ENCODE measurements at regions not wholly inside any gene's neighbourhood (a gene's known extent, or its start where the extent isn't known, plus 50 kb on each side); places are given as distances from the start of the nearest gene placed in this dataset.

DNA sequence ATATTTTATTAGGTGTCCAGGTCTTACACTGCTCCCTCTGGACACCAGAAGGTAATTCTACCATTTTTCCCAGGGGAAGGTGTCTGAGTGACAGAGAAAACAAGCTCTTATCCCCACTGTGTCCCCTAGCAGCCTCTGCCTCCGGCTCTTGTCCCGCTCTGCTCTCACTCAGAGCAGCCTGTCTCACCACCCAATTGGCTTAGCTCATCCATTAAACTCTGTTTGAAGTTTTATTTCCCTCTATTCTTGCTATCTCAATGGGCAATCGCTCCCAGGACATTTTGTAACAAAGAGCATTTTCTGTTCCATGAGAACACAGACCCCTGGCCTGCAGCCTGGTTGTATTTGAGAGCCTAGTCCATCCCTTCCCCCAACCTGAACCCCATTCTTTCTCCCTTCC, 90.6 kb upstream of the LDAH start:
- no peak for DNase-seq

DNA sequence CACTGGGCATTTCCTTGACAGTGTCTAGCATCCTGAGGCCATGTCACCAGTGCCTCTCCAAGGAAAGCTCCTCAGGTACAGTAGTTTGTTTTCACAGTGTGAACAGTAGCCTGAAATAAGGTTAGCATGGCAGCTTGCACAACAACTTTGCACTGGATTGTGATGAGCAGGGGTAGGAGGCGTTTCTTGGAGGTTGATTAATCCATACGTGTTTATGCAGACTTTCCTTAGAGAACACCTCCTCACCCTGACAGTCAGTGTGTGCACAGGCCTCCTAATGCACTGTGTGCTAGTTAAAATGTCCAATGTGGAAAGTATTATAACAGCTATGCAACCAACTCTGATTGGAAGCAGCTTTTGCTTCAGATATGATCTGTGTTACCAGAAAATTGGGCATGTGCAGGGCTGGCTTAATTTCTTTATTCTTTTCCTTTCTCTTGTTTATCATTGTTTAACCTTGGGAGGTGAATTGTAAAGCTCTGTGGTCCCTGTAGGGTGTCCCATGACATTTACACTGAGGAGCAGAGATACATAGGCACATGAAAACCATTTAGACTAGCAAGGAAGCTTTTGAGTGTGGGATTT, 77.2 kb upstream of the LDAH start:
- no peak for DNase-seq

DNA sequence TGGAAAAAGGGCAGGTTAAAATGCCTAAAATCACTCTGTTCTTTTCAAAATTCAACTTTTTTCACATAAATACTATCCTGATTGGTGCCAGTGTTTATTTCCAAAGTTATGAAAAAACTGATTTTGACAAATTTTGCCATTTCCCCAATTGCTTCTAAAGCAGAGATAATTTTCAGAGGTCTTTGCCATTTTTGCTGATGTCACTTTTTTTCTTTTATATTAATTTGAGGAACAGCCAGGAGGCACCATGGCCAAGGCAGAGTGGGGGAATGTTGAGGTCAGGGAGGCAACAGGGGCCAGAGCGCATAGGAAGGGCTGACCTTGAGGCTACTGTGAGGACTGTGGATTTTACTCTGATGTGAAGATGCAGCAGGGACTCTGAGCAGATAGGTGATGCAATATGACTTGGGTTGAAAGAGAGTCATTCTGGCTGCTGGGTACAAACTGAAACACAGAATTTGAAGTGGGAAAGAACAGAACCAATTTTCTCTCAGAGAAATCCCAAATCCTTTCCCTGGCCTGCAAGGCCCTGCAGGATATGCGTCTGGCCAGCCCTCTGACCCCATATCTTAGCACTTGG, 75.1 kb upstream of the LDAH start:
- DNase-seq = no peak

DNA sequence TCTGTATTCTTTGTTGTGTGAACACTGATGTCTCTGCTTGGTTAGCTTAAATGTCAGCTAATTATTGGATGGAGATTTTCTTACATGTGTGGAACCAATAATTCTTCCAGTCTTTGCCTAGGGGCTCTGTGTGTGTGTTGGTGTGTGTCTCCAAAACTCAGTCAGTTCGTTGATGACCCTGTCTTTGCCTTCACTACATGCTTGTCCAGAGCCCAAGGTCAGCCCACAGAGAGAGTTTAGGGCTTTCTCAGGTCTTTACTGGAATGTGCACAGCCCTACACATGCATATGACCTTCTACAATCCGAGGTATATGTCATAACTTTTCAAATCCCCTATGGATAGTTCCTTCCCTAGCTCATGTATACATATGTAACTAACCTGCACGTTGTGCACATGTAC, 74.1 kb upstream of the LDAH start:
- no peak for DNase-seq

DNA sequence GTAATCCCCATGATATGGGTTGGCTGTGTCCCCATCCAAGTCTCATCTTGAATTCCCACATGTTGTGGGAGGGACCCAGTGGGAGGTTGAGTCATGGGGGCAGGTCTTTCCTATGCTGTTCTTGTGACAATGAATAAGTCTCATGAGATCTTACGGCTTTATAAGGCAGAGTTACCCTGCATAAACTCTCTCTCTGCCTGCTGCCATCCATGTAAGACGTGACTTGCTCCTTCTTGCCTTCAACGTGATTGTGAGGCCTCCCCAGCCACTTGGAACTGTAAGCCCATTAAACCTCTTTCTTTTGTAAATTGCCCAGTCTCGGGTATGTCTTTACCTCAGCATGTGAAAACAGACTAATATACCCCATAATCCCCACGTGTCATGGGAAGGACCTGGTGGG, 61.9 kb upstream of the LDAH start:
- DNase-seq = no peak

DNA sequence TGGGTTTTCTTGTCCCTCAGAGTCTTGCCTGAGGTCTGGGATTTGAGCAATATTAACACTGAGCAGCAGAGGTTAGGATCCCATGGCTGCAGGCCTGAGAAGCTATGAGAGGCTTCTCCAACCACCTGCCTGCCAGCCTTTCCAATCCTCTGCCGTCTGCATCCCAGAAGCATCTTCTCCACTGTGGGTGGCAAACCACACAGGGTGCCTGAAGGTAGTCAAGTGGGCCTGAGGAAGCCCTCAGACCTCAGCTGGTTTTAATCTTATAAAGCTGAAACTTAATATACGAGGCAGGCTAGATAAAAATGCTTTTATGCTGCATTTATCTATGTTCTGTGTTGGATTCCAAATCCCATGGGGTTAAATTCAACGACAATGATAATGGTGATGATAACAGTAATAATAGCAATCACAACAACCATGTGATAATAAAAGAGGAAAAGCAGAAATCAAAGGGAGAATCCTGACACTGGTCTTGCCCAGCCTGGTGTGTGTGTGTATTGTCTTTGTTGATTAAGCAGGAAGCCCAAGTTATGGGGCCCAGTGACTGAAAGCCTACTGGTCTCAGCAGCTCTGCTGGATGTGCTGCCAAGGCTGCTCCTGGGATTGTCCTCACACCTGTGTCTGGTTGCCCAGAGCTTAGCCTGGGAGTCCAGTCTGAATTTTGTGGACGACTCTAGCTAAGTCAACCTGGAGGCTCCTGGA, 59.7 kb upstream of the LDAH start:
- no peak for DNase-seq

DNA sequence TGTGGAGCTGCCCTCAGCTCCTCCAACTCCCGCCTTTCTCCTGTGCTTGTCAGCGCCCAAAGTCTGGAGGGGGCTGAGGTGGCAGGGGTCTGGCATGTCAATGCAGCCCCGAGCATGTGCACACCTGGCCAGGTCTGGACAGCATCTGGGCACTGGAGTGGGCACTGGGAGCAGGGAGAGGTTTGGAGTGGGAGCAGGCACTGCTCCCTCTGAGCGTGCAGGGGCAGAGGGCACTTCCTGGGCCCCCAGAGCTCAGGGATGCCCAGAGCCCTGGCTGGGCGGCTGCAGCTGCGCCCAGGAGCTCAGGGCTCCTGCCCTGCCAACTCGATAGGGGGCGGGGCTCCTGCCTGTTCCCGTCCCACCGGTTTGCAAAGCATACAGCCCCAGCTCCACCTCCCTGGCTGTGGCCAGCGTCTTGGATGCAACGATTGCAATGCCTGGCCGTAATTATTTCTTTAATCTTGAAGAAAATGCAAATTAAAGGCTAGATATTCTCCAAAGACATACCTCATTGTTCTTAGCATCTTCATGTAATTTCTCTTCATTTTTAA, 57.4 kb upstream of the LDAH start:
- no peak for DNase-seq

DNA sequence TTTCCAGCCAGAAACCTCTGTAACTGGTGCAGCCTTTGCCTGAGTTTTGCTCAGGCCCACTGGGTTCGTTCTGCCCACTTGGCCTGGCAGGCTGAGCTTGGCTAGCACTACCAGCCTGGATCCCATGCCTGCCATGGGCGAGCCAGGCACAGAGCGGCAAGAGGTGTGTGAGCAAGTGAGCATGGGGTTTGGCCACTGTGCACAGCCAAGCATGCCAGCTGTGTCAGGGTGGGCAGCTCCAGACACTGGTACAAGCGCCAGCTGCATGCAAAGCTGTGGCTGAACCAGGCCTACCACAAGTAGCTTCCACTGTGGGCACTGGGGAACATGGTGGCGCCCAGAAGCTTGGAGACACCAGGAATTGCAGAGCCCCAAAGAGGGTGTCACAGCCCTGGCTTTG, 56.3 kb upstream of the LDAH start:
- DNase-seq = no peak

DNA sequence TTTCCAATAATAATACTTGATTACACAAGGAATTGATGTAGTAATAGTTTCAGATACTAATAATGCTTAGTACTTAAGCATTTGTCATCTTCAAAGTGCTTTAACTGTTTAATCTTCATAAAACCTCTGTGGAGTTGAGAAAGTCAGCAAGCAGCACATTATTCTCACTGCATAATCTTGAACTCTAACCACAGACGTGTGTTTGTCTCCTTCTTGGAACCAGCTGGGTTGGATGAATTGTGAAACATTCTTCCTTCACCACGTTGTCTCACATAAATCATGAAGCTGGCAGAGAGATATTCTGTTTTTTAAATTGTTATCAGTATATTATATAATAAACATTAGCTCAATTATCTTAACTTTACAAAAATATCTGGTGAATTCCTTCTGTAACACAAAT, 55.1 kb upstream of the LDAH start:
- no peak for DNase-seq

All from EL (cell line).